Mesendoderm (in vitro differentiated cells): ENCODE measurements at regions not wholly inside any gene's neighbourhood (a gene's known extent, or its start where the extent isn't known, plus 50 kb on each side); places are given as distances from the start of the nearest gene placed in this dataset.

Experiments used
- DNase-seq: peaks from one replicate; pipeline ENCODE4 v3.0.0; 2013
- H2AK5ac ChIP-seq: 2 replicates; pipeline ENCODE4 v1.6.1; 2013; ENCODE audit warnings: low read length, inconsistent platforms
- H2BK120ac ChIP-seq: 2 replicates; pipeline ENCODE4 v1.6.1; 2013; ENCODE audit warnings: low read depth, mild to moderate bottlenecking, low read length, moderate library complexity, mixed read lengths
- H2BK15ac ChIP-seq: replicated peaks from 2 replicates; pipeline ENCODE4 v1.6.1; 2013; ENCODE audit warnings: low read depth, mild to moderate bottlenecking, moderate library complexity
- H2BK5ac ChIP-seq: 2 replicates; pipeline ENCODE4 v1.6.1; 2013; ENCODE audit warnings: low read length, inconsistent platforms
- H3K18ac ChIP-seq: 2 replicates; pipeline ENCODE4 v1.6.1; 2013; ENCODE audit warnings: mild to moderate bottlenecking, low read length, mixed read lengths
- H3K23ac ChIP-seq: one replicate; pipeline ENCODE4 v1.6.1; 2013; ENCODE audit warnings: low read length
- H3K27ac ChIP-seq: 2 replicates; pipeline ENCODE4 v1.5.1; 2013; ENCODE audit warnings: low read depth, mild to moderate bottlenecking, inconsistent platforms, low read length, moderate library complexity
- H3K27me3 ChIP-seq: 2 replicates; pipeline ENCODE4 v1.6.1; 2013; ENCODE audit warnings: low read length, control low read depth, mild to moderate bottlenecking, inconsistent platforms; ENCODE audit not compliant: insufficient read depth, poor library complexity
- H3K36me3 ChIP-seq: 2 replicates; pipeline ENCODE4 v1.6.1; 2013; ENCODE audit warnings: low read length, inconsistent platforms; ENCODE audit not compliant: control insufficient read depth, insufficient read depth
- H3K4ac ChIP-seq: one replicate; pipeline ENCODE4 v1.6.1; 2013; ENCODE audit warnings: low read depth, mild to moderate bottlenecking, low read length, moderate library complexity
- H3K4me1 ChIP-seq: 2 replicates; pipeline ENCODE4 v1.6.1; 2013; ENCODE audit warnings: low read depth, low read length, inconsistent platforms; ENCODE audit not compliant: control insufficient read depth
- H3K4me2 ChIP-seq: 2 replicates; pipeline ENCODE4 v1.6.1; 2013; ENCODE audit warnings: low read length
- H3K4me3 ChIP-seq: 2 replicates; pipeline ENCODE4 v1.5.1; 2013; ENCODE audit warnings: mild to moderate bottlenecking, low read length
- H3K56ac ChIP-seq: one replicate; pipeline ENCODE4 v1.6.1; 2013; ENCODE audit warnings: low read length
- H3K79me1 ChIP-seq: 2 replicates; pipeline ENCODE4 v1.6.1; 2013; ENCODE audit warnings: low read length, inconsistent platforms
- H3K79me2 ChIP-seq: 2 replicates; pipeline ENCODE4 v1.6.1; 2013; ENCODE audit warnings: mild to moderate bottlenecking, low read length; ENCODE audit not compliant: control insufficient read depth, insufficient read depth
- H3K9ac ChIP-seq: 2 replicates; pipeline ENCODE4 v1.6.1; 2013; ENCODE audit warnings: low read length, inconsistent platforms
- H4K5ac ChIP-seq: one replicate; pipeline ENCODE4 v1.6.1; 2013; ENCODE audit warnings: low read length
- H4K8ac ChIP-seq: one replicate; pipeline ENCODE4 v1.6.1; 2013; ENCODE audit warnings: low read depth, mild to moderate bottlenecking, control low read depth, low read length, moderate library complexity
- WGBS: extraction: QIAGEN DNeasy Blood & Tissue Kit; methylation state at CpG from one replicate; pipeline ENCODE4 v1.1.7; 2013; ENCODE audit warnings: low lambda C conversion rate, missing lambda C conversion rate; ENCODE audit not compliant: insufficient coverage; ENCODE audit errors: extremely low coverage; 5-methylcytosine and 5-hydroxymethylcytosine counted together

- H2BK15ac ChIP-seq = no peak overlapping the region
- H2BK5ac ChIP-seq = no peak overlapping the region
- H2AK5ac ChIP-seq = no peak overlapping the region
- no peak overlapping the region for H3K4me3 ChIP-seq
- H3K4me1 ChIP-seq = no peaks in the 10 kb centered on the region
- no peak overlapping the region for H3K23ac ChIP-seq
- no peak overlapping the region for H4K5ac ChIP-seq
- no peak for DNase-seq
- H3K36me3 ChIP-seq = no peaks in the 10 kb centered on the region
- H3K4ac ChIP-seq = no peak overlapping the region
- no peak overlapping the region for H3K27ac ChIP-seq
- no peak overlapping the region for H3K56ac ChIP-seq
- H3K18ac ChIP-seq = no peak overlapping the region
- WGBS = no CpG with 5 or more reads among the region's 2 CpGs
- no peaks in the 10 kb centered on the region for H3K27me3 ChIP-seq
- H3K79me1 ChIP-seq = no peaks in the 10 kb centered on the region
- no peak overlapping the region for H3K4me2 ChIP-seq
- H3K9ac ChIP-seq = no peak overlapping the region
- H2BK120ac ChIP-seq = no peak overlapping the region
- H3K79me2 ChIP-seq = no peaks in the 10 kb centered on the region
- H4K8ac ChIP-seq = no peak overlapping the region
Observed at GRCh38 chr14:87139299-87139698, 853.7 kb downstream of the GALC start.

- no CpG with 5 or more reads among the region's 4 CpGs for WGBS
- no peaks in the 10 kb centered on the region for H3K4me1 ChIP-seq
Observed at GRCh38 chr14:87133073-87133801, 859.7 kb downstream of the GALC start.

GRCh38 chr14:87131879-87132278, 861.1 kb downstream of the GALC start:
- no CpG with 5 or more reads among the region's 5 CpGs for WGBS
- Histone ChIP-seq H3K18ac (no peak overlapping the region), H2AK5ac (no peak overlapping the region), H4K5ac (no peak overlapping the region), H4K8ac (no peak overlapping the region), H3K4me2 (no peak overlapping the region), H3K27ac (no peak overlapping the region), H3K9ac (no peak overlapping the region), H2BK5ac (no peak overlapping the region), H3K79me2 (no peaks in the 10 kb centered on the region), H3K4ac (no peak overlapping the region), H3K4me1 (no peaks in the 10 kb centered on the region), H3K56ac (no peak overlapping the region), H2BK15ac (no peak overlapping the region), H3K27me3 (no peaks in the 10 kb centered on the region), H2BK120ac (no peak overlapping the region), H3K4me3 (no peak overlapping the region), H3K79me1 (no peaks in the 10 kb centered on the region), H3K36me3 (no peaks in the 10 kb centered on the region), H3K23ac (no peak overlapping the region)
- DNase-seq = peak; percentile 63

More at GRCh38 chr14:87133073-87133801, 859.7 kb downstream of the GALC start:
- Histone ChIP-seq H3K18ac (no peak overlapping the region), H3K79me1 (no peaks in the 10 kb centered on the region), H2BK5ac (no peak overlapping the region), H3K56ac (peak overlapping the region; percentile 22), H3K36me3 (no peaks in the 10 kb centered on the region), H4K5ac (no peak overlapping the region), H2BK120ac (no peak overlapping the region), H3K27ac (no peak overlapping the region), H3K4ac (no peak overlapping the region), H2BK15ac (no peak overlapping the region), H3K4me3 (no peak overlapping the region), H3K9ac (no peak overlapping the region), H3K27me3 (no peaks in the 10 kb centered on the region), H4K8ac (no peak overlapping the region), H3K4me2 (no peak overlapping the region), H3K79me2 (no peaks in the 10 kb centered on the region), H2AK5ac (no peak overlapping the region), H3K23ac (no peak overlapping the region)
- peak; percentile 22 for DNase-seq

GRCh38 chr14:87122166-87122565, 870.8 kb downstream of the GALC start:
- Histone ChIP-seq H3K23ac (no peak overlapping the region), H3K79me2 (no peaks in the 10 kb centered on the region), H3K18ac (no peak overlapping the region), H3K79me1 (no peaks in the 10 kb centered on the region), H4K5ac (no peak overlapping the region), H2BK15ac (no peak overlapping the region), H3K4me2 (no peak overlapping the region), H3K9ac (no peak overlapping the region), H3K27me3 (no peaks in the 10 kb centered on the region), H4K8ac (no peak overlapping the region), H3K4me1 (no peaks in the 10 kb centered on the region), H3K27ac (no peak overlapping the region), H3K36me3 (no peaks in the 10 kb centered on the region), H3K56ac (no peak overlapping the region), H3K4ac (no peak overlapping the region), H2AK5ac (no peak overlapping the region), H2BK5ac (no peak overlapping the region), H2BK120ac (no peak overlapping the region), H3K4me3 (no peak overlapping the region)
- DNase-seq = no peak

- no peak overlapping the region for H2BK5ac ChIP-seq
- no CpG with 5 or more reads among the region's 2 CpGs for WGBS
Observed at GRCh38 chr14:87121716-87122115, 871.3 kb downstream of the GALC start.

GRCh38 chr14:87115234-87115633, 877.7 kb downstream of the GALC start:
- H3K27ac ChIP-seq = no peak overlapping the region
- no peak overlapping the region for H3K23ac ChIP-seq

More at GRCh38 chr14:87121716-87122115, 871.3 kb downstream of the GALC start:
- Histone ChIP-seq H3K56ac (no peak overlapping the region), H3K4me3 (no peak overlapping the region), H3K27ac (no peak overlapping the region), H4K8ac (no peak overlapping the region), H2BK15ac (no peak overlapping the region), H3K27me3 (no peaks in the 10 kb centered on the region), H3K79me2 (no peaks in the 10 kb centered on the region), H3K79me1 (no peaks in the 10 kb centered on the region), H3K4me2 (no peak overlapping the region), H3K36me3 (no peaks in the 10 kb centered on the region), H3K4me1 (no peaks in the 10 kb centered on the region), H3K18ac (no peak overlapping the region), H3K23ac (no peak overlapping the region), H2BK120ac (no peak overlapping the region), H3K4ac (no peak overlapping the region), H3K9ac (no peak overlapping the region), H4K5ac (no peak overlapping the region), H2AK5ac (no peak overlapping the region)
- no peak for DNase-seq

More at GRCh38 chr14:87115234-87115633, 877.7 kb downstream of the GALC start:
- no peak overlapping the region for H3K4me3 ChIP-seq
- H3K79me1 ChIP-seq = no peaks in the 10 kb centered on the region
- peak overlapping the region; percentile 51 for H3K18ac ChIP-seq
- H2BK5ac ChIP-seq = no peak overlapping the region
- no peak overlapping the region for H3K56ac ChIP-seq
- H3K4ac ChIP-seq = no peak overlapping the region
- H3K79me2 ChIP-seq = no peaks in the 10 kb centered on the region
- no peak overlapping the region for H2BK15ac ChIP-seq
- H3K36me3 ChIP-seq = no peaks in the 10 kb centered on the region
- H2BK120ac ChIP-seq = no peak overlapping the region
- H3K4me2 ChIP-seq = no peak overlapping the region
- WGBS = no CpG with 5 or more reads among the region's 1 CpG
- no peak overlapping the region for H2AK5ac ChIP-seq
- no peak overlapping the region for H4K8ac ChIP-seq
- no peak for DNase-seq
- H3K9ac ChIP-seq = no peak overlapping the region
- H4K5ac ChIP-seq = no peak overlapping the region
- no peaks in the 10 kb centered on the region for H3K4me1 ChIP-seq
- H3K27me3 ChIP-seq = no peaks in the 10 kb centered on the region
